ENCODE measurements at regions not wholly inside any gene's neighbourhood (a gene's known extent, or its start where the extent isn't known, plus 50 kb on each side); places are given as distances from the start of the nearest gene placed in this dataset.

DNA sequence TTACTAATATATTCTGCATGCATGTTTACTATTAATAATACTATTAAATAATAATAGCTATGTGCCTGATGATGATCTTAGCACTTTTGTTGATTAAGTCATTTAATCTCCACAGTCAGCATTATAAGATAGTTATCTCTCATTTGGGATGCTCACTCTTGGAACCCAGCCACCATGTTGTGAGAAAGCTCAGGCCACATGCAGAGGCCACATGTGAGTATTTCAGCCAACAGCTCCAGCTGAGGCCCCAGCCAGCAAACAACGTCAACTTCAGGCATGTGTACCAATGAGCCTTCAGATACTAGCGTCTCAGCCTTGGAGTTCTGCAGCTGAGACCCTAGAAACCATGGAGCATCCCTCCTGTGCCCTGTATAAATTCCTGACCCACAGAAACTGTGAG, 798.1 kb upstream of the LRRC4C start:
- no peak for TF ChIP-seq POLR2A (IDR thresholded peaks at IDR 0.05; ENCODE audit: low read depth, low read length)
- TF ChIP-seq, protein P1, sequence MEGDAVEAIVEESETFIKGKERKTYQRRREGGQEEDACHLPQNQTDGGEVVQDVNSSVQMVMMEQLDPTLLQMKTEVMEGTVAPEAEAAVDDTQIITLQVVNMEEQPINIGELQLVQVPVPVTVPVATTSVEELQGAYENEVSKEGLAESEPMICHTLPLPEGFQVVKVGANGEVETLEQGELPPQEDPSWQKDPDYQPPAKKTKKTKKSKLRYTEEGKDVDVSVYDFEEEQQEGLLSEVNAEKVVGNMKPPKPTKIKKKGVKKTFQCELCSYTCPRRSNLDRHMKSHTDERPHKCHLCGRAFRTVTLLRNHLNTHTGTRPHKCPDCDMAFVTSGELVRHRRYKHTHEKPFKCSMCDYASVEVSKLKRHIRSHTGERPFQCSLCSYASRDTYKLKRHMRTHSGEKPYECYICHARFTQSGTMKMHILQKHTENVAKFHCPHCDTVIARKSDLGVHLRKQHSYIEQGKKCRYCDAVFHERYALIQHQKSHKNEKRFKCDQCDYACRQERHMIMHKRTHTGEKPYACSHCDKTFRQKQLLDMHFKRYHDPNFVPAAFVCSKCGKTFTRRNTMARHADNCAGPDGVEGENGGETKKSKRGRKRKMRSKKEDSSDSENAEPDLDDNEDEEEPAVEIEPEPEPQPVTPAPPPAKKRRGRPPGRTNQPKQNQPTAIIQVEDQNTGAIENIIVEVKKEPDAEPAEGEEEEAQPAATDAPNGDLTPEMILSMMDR (IDR thresholded peaks at IDR 0.05; ENCODE audit: extremely low read depth in 1 of 2, insufficient read depth in 1 of 2, low read depth in 1 of 2, low read length in 2 of 2) = no peak
- TF ChIP-seq, protein P2, sequence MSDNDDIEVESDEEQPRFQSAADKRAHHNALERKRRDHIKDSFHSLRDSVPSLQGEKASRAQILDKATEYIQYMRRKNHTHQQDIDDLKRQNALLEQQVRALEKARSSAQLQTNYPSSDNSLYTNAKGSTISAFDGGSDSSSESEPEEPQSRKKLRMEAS (IDR thresholded peaks at IDR 0.05; ENCODE audit: insufficient read depth, insufficient read length) = no peak

All from endothelial cell of umbilical vein (primary cell).